ENCODE measurements at regions not wholly inside any gene's neighbourhood (a gene's known extent, or its start where the extent isn't known, plus 50 kb on each side); places are given as distances from the start of the nearest gene placed in this dataset.

DNA sequence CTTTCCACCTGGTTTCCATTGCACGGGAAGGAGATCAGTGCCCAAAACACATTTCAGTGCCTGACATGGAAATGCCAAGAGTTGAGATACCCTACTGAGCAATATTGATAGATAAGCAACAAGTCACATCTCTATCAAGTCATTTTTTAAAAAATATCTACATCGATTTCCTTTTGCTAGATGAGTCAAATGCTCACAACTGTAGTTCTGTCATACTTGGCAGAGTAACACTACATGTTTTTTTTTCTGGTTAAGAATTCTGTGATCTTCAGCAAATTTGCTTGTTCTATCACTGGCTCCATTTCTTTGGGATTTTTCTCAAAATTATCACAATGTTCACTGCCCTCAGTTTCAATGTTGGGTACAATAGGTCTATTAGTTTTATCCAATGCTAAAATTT is 145.4 kb downstream of the ZC3H11B start:
- DNase-seq = no peak

DNA sequence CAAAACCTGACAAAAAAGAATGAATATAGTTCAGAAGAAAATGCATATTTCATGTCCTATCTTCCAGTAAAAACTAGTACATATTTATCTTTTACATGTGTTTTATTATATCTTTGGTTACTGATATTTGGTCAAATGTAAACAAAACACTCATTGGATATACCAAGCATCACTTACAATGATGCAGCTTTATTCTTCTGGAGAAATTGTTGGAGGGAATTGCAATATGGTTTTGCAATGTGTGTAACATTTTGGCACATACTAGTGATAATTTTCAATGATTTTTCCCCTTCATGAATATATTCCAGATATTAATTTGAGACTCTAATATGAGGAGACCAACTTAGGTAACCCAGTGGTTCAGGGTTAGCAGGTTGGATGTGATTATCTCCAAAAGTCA is 146.1 kb downstream of the ZC3H11B start:
- DNase-seq = no peak

DNA sequence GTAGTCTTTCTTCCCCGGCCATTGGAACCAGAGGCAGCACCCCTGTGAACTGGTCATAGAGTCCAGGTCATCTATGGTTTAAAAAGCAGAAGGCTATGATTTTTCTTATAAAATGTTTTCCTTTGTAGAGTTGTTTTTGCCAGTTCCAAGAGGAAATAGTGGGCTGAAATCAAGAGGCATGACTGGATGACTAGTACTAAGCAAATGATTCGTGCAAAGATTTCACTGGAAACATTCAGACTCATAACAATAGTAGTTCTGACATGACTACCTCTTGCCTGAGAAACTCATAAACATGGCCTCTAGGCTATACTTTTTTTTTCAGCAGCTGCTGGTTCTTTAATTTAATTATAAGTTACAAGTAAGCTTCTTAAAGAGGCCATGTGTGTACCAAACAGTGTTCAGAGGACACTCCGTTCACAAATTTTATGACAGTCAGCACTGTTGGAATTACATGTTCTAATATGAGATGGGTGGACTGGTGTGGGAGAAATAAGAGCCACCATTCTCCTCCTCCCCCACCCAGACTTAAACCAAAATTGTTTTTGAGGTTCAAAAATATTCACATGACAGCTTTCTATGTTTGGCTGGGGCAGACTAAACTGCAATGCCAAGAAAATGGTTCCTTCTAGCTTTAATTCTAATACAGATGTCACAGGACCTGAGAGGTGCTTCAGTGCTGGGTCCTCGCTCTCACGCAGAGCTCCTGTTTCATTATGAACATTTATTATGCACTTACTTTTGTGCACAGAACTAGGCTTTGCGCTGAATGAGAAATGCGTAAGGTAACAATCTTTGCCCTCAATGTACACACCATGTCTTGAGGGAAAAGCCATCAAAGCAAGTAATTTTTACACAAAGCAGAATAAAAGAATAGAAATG is 147.5 kb downstream of the ZC3H11B start:
- DNase-seq = peak; percentile 19

DNA sequence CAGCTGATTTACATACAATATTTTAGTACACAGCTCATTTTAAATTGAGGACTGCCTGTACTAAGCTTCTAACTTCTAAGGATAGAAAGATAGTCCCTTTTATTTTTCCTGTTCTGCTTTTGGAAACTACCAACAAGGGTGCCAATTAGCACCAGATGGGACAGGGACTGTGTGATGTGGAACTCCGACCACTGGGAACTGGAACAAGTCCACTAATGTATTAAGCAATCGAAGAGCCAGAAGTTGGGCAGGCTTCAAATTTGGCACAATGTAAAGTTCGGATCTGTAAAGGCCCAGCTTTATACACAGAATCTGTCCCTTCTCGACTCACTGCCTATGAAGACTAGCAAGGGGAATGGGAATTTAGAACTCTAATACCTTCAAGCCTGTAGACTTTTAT is 149.3 kb downstream of the ZC3H11B start:
- DNase-seq = no peak

DNA sequence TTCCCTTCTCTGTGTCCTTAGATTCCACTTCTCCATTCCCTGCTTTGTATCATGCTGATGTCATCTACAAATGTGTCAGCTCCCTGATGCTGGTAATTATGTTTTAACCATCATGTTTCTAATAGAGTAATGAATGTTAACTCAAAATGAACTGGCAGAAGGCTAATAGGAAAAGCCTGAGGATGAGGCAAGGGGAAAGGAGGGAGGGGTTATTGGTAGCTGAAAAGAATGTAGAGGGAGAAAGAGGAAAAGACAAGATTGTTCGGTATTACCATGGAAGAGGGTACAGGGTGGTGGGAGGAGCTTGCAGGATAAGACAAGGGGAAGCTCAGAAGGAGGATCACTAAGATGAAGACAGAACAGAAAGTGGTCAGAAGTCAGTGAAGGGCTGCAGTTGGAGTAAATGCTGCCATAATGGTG is 150.9 kb downstream of the ZC3H11B start:
- DNase-seq = no peak

DNA sequence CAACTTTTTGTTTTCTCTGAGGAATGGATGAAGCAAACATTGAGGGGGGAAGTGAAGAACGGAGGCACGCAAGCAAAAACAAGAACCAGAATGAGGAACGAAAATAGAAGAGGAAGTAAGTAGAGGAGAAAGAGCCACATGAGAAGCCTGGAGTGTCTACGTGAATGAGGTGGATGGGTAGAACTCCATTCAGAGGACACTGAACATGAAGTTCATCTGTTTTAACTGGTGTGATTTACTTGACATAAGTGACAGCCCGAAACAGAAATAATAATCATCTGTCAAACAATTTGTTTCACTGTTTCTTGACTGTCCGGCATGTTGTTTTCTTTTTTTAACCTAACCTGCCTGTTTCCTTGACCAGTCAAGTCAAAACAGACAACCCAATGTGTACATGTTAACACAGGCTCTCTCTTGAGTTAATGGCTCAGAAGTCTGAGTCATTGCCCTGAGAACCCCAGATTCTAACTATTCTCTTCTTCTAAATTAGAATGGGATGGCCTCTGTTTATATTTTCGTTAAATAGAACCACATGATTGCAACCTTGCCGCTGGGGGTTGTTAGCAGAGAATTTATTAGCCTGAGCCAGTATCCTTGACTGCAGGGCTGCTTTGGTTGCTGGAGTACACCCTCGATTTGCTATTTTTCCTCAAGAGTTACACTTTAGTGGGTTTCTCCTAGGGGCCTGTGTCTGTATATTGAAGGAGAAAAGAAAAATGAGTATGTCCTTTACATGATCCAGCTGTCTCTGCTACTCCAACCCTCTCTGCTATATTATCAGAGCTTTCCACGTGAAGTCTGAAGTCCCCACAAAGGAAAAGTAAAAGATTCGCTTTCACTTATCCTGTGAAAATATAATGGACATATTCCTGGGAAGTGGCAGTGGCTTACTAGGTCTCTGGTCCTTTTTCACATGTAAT is 151.7 kb downstream of the ZC3H11B start:
- peak; percentile 23 for DNase-seq

DNA sequence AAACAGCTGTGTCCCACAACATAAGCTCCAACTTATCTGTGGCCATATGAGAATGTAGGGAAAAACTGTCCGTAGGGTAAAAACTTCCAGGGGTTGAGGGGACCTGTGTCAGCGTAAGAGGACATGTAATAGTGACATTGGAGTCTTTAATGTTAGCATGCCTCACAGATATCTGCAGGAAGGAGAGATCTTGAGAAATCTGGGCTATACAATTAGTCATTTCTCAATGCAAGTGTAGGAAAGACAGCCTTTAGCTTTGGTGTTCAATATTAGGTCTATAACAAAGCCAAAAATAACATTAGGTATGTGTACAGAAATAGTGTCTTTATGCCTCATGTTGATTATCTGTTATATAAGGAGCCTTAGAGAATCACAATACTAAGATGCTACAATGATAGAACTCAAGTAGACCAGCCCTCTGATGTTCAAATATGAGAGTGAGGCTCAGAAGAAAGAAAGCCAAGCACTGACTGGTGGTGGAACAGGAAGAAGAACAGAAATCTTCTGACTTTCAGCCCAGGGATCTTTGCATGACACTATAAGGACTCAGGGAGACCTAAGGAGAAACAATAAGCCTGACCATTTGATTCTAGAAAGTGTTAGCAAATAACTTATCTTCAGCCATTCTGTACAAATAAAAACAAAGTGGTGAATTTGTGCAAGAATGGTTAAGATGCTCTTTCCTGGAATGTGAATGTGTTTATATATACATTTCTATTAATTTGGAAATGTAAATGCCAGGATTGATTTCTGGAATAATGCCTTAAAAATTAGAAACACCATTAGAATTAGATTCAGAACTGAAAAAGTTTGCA is 152.6 kb downstream of the ZC3H11B start:
- no peak for DNase-seq

DNA sequence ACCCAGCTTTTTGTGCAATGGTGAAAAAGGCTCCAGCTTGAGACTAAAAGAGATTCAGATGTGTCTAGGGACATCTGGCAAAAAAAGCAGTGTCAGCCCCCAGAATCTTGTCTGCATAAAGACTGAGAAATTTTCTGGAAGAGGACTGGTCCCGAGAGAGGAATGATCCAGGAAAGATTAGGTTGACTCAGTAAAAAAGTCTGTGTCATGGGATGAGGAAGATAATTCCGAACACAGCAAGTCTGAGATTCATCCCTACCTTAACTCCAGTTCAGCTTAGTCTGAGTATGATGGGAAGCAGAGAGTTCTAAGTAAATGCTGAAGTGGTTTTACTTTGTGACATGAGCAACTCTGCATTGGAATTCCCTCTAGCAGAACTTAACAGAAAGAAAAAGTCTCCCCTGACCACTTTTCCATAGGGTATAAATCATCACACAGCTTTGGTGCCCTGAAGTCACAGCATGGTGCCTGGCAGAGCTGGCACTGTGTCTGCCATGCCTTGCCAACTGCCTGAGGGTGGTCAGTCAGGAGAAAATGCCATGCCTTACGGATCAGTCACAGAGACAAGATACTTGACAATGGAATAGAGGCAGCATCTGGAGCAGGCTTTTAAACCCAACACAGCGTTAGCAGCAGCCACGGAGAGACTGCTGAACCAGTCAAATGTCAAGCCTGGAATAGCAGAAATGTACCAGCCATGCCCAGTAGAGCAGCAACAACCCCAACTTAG is 153.4 kb downstream of the ZC3H11B start:
- DNase-seq = no peak

DNA sequence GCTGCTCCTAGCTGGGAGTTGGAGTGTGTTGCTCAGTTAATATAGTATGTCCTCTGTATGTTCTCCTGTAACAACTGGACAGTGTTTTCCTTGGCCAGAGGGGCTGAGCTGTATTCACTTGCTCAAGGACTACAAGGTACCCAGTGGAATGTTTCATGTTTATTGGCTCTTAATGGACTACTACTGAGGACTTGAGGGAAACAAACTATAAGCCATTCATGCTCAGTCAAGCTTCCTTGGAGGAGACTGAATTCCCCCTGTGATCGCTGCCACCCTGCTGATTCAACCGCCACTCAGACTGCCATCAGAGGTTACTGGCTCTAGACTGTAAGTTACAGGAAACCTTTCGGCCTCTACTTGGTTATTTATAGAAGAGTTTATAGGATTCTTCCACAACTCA is 166.6 kb downstream of the ZC3H11B start:
- DNase-seq = no peak

DNA sequence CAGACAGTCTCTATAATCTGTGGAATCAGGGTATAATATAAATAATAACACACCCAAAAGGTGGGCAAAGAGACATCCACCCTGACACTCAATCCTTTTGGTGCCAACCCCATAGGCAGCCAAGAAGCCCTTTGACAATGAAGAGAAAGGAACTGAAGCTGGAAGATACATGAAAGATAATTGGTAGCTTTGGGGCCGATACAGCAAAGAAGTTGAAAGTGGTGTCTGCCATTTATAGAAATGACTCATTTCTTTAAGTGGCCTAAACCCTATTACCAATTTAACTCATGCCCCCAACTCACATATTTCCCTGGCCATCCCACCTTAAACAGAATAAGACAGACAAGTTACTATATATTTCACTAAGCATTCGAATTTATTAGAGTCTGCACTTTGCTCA is 167.0 kb downstream of the ZC3H11B start:
- no peak for DNase-seq

DNA sequence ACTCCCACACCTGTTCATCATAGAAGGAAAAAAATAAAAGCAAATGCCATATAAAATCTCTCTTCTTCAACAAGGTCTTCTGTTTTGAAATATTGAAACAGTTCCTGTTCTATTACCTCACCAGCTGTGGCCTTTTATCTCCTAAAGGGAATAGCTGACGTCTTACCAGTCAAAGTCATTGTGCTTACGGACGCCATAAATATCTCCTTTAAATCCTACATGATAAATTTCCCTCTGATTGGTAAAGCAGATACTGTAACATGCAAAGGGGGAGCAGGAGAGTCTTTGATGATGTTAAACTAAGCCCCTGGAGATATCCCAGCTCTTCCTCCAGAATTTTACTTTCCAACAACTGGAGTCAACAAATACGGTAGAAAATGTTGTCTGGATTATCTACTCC is 168.4 kb downstream of the ZC3H11B start:
- DNase-seq = no peak

DNA sequence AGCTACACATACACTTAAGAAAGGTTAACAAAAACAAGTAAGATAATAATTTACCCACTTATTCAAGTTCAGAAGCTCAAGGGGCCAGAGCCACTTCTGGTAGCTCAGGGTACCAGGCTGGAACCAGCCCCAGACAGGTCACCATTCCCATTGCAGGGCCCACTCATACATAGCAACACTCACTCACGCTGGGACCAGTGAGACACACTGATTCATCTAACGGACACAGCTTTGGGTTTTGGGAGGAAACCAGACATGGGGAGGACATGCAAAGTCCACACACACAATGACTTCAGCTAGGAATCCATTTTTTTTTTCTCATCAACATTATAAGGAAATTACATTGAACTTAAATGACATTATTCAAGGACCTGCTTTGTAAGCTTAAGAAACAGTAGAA is 169.1 kb downstream of the ZC3H11B start:
- no peak for DNase-seq

DNA sequence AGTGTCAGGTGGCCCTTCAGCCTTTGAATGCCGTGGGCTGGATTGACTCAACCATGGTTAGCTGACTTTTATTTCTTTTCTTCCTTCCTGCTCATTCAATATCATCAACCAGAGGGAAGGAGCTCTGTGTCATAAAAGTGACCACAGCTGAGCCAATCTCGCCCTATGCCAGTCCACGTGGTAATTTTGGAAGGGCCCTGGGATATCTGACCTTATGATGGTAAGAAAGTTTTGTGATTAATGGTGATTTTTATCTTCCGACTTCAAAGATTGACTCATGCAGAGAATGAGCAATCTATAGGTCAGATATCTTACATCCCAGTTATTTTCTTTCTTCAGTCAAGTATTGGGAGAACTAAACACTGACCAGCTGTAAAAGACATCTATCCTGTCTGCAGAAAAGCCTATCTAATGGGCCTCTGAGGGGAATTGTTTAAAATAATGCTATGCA is 170.3 kb downstream of the ZC3H11B start:
- peak; percentile 73 for DNase-seq

DNA sequence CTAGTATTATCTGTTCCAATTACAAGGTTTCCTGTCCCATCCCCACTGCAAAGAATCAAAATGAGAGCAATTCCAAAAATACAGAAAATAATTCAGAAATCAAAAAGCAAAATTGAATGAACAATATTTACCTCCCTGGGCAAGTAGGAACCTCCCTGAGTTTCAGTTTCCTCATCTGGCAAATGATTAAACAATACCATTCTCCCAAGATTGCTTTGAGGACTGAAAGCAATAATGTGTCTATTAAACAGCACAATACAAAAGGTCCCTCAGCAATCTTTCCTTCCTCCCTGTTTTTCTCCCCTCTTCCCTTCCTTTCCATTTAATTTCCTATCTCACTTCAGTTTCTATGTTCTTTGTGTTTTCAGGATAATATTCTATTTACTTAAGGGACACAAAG is 171.0 kb downstream of the ZC3H11B start:
- DNase-seq = peak; percentile 66

DNA sequence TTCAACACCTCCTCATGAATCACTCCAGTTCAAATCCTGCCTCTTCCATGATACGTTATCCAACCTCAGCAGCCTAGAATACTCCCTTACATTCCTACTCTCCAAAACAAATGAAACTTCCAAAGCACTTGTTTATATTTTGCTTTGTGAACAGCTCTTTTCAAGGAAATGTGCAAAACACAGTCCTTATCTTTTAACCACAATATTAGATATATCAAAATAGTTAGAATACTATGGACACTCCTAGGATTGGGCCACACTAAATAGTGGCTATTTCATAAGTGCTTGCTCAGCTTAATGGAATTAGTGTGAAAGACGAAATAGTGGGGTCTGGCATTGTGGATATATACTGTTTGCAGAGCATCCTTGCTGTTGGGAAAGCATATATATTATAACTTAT is 173.5 kb downstream of the ZC3H11B start:
- DNase-seq = no peak

DNA sequence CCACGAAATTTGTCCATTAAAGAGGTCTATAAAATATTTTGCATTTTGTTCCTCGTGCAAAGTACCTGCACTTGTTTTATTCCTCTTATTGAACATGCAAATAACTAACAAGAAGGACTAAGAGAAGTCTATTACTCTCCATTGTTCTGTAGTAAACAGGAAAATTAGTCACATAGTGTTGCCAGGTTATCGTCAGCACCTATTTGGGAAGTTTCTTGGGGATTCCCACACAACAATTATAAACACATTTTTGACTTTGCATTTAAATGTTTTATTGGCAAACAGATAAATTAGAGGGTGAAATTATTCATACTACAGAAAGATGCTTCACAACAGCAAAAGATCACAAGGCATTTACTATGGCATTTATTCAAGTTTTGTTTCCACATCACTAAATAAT is 174.5 kb downstream of the ZC3H11B start:
- no peak for DNase-seq

DNA sequence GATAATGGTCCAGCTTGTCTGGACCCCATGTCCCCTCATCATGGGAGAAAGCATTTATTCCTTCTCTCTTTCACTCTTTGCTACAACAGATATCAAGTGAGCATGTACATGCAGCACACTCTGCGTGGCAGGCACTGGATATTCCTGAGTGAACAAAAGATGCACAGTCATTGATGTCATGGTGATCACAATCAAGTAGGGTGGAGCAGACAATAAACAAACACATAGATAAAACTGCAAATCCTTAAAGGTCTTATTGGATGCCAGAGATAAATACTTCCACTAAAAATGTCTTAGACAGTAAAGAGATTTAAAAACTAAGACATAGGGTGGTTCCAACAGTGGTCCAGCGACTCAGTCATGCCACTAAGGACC is 178.0 kb downstream of the ZC3H11B start:
- peak; percentile 34 for DNase-seq

DNA sequence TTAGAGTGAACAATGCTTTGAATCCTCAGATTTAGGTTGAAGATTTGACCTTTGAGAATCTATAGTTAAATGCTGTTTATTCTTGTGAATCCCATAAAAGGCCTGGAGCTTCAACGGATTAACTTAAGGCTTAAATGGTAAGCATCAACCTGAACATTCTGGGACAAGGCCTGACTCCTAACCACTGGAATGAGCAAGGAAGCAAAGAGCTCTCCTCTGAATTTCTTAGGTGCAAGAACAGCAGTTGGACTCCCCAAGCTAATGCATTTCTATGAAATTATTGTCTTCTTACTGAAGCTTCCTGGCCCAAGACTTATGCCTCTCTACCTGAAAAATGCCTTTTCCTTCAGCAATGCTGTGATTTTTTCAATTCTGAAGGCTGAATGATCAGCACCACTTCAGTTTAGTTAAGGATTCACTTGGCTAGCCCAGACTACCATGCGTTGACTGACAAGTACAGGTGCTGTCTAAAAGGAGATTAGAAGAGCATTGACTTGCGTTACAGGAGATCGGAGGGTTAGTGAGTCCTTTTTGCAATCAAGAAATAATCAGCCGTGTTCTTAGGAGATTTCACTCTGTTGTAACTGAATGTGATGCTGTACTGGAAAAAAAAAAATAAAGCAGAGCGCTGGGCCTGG is 178.5 kb downstream of the ZC3H11B start:
- no peak for DNase-seq

DNA sequence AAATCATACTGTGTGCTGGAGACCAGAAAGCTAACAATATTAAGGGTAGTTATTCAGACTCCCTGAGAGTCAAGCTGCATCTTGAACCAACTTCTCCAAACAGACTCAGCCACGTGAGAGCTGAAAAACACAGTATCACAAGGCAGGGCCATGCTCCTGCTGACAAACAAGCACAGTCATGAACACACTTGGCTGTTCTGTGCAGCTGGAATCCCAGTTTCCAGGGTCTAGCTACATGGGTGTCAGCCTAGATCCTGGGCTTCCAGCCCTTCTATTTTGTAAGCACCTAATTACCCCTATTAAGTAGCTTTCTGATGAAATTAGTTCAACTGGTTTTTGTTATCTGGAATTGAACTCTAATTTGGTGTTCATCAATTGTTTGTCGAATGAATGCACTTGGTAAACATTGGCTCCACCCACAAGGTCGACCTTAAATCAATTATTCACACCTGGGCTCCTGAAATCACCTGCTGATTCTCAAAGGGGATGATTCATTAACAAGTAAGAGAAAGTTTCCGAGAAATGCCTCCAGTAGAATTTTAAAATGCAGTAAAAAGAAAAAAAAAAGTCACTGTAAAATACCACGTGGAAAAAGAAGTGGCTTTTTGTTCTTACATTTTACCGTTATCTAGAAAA is 179.3 kb downstream of the ZC3H11B start:
- DNase-seq = no peak

DNA sequence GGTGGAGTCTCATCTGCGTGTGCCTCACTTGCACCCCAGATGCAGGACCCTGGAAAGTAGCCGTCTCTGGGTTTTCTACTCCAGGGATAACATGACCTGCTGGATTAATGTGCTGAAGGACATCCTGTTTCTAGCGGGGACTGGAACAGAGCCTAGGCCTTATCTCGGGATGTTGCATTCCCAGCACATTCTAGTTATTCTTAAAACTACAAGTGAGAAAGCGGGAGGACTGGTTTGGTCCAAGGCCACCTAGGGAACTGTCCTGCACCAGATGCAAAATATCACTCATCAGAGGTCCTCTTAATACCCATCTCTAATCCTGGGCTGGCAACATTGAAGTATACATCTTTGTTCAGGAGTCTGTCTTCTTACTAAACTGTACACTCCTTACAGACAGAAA is 179.9 kb downstream of the ZC3H11B start:
- no peak for DNase-seq

DNA sequence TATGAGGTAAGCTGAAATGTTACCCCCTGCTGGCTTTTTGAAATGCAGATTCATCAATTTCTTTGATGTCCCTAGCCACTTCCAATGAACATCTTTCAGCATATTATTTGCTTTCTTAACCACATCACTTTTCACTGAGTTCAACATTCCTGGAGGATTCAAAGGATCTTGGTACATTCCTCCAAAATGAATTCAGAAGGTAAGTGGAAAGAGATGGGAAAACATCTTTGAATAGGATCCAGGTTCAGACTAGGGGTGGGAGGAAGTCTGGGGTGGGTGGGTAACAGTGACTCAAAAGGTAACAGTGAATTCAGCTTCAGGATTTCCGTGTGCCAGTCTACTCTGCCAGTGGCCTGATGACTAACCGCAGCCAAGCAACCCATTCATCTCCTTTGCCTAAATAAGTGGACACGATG is 180.7 kb downstream of the ZC3H11B start:
- no peak for DNase-seq

All from DMS53 (cell line).